ENCODE measurements at regions not wholly inside any gene's neighbourhood (a gene's known extent, or its start where the extent isn't known, plus 50 kb on each side); places are given as distances from the start of the nearest gene placed in this dataset.

DNA sequence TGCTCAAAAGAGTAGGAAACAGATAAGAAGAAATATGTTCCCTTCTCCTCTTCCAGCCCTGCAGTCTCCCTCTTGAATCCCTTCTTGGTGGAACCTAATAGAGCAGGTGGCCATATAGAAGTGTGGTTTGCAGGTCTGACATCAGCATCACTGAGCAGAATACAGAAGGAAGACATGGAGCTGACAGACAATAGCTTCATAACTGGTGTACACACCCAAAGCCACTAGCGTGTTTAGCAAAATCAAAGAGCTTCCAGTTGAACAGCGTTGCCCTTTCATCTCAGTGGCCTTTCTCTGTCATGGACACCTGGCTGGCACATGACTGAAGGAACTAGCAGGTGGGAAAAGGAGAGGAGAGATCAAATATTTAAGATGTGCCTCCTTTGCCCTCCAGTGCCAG, 245.5 kb downstream of the BAMBI start:
- no peak for TF ChIP-seq CTCF (IDR thresholded peaks at IDR 0.05)
- no peak for TF ChIP-seq POLR2A (IDR thresholded peaks at IDR 0.05)
